Bronchial epithelial cell (primary cell): ENCODE measurements at regions not wholly inside any gene's neighbourhood (a gene's known extent, or its start where the extent isn't known, plus 50 kb on each side); places are given as distances from the start of the nearest gene placed in this dataset.

Experiments used
- DNase-seq: peaks from one replicate; pipeline ENCODE4 v3.0.0-alpha.2; 2010; ENCODE audit warnings: low read depth
- FAIRE-seq: peaks from 2 replicates; lab custom pipeline; 2011; peaks lifted over from hg19 to GRCh38; lab: Jason Lieb, UNC
- H3K27me3 ChIP-seq: 2 replicates; pipeline ENCODE4 v1.5.1; 2011; ENCODE audit warnings: low read length; ENCODE audit not compliant: control insufficient read depth, insufficient read depth
- H3K36me3 ChIP-seq: 2 replicates; pipeline ENCODE4 v1.5.1; 2011; ENCODE audit warnings: low read length; ENCODE audit not compliant: control insufficient read depth, insufficient read depth
- H3K4me3 ChIP-seq: 2 replicates; pipeline ENCODE4 v1.5.1; 2011; ENCODE audit warnings: mild to moderate bottlenecking, low read depth, low read length, control low read depth
- CTCF ChIP-seq: IDR thresholded peaks from 2 replicates; pipeline ENCODE4 v1.5.1; 2011; ENCODE audit warnings: mild to moderate bottlenecking, moderate library complexity, low read length, control low read depth, inconsistent platforms; ENCODE audit not compliant: insufficient read depth, severe bottlenecking

- TF ChIP-seq CTCF: no peak
- H3K36me3 ChIP-seq: no peaks in the 10 kb centered on the region
- no peak overlapping the region for H3K4me3 ChIP-seq
- no peaks in the 10 kb centered on the region for H3K27me3 ChIP-seq
- no peak for FAIRE-seq
- no peak for DNase-seq
These were observed 754.6 kb upstream of the EEF2KMT start for GRCh38 chr16:5852151-5852550.

GRCh38 chr16:5851393-5851982, 753.9 kb upstream of the EEF2KMT start:
- FAIRE-seq: no peak
- Histone ChIP-seq H3K36me3 (no peaks in the 10 kb centered on the region), H3K27me3 (no peaks in the 10 kb centered on the region), H3K4me3 (no peak overlapping the region)
- TF ChIP-seq CTCF: no peak
- peak; percentile 9 for DNase-seq

GRCh38 chr16:5850632-5851392, 753.2 kb upstream of the EEF2KMT start:
- Histone ChIP-seq H3K36me3 (no peaks in the 10 kb centered on the region), H3K4me3 (no peak overlapping the region), H3K27me3 (no peaks in the 10 kb centered on the region)
- no peak for TF ChIP-seq CTCF
- FAIRE-seq: no peak
- no peak for DNase-seq

GRCh38 chr16:5845046-5845445, 747.5 kb upstream of the EEF2KMT start:
- no peaks in the 10 kb centered on the region for H3K27me3 ChIP-seq
- no peak overlapping the region for H3K4me3 ChIP-seq
- TF ChIP-seq CTCF: no peak
- no peaks in the 10 kb centered on the region for H3K36me3 ChIP-seq
- DNase-seq: peak; percentile 13
- no peak for FAIRE-seq

GRCh38 chr16:5841974-5842373, 744.4 kb upstream of the EEF2KMT start:
- no peak for TF ChIP-seq CTCF
- no peaks in the 10 kb centered on the region for H3K36me3 ChIP-seq
- DNase-seq (peak; percentile 65), FAIRE-seq (no peak)
- H3K27me3 ChIP-seq: no peaks in the 10 kb centered on the region
- no peak overlapping the region for H3K4me3 ChIP-seq

GRCh38 chr16:5838725-5839124, 741.1 kb upstream of the EEF2KMT start:
- no peak for DNase-seq
- no peak for FAIRE-seq
- Histone ChIP-seq H3K36me3 (no peaks in the 10 kb centered on the region), H3K27me3 (no peaks in the 10 kb centered on the region), H3K4me3 (no peak overlapping the region)
- TF ChIP-seq CTCF: no peak
